ENCODE measurements at regions not wholly inside any gene's neighbourhood (a gene's known extent, or its start where the extent isn't known, plus 50 kb on each side); places are given as distances from the start of the nearest gene placed in this dataset.
"Not testable (repeated sequence)": the region's sequence is repeated elsewhere in the genome, so short reads cannot be mapped to it uniquely, and the experiment has no call there.

GRCh38 chrX:13955975-13956374 lies 73.7 kb downstream of the GEMIN8 start:
- no peak for DNase-seq (ENCODE audit: low read depth in 2 of 2)

- DNase-seq (ENCODE audit: low read depth in 2 of 2), result no peak
Measured at GRCh38 chrX:13955095-13955647, 74.5 kb downstream of the GEMIN8 start.

- no peak for DNase-seq (ENCODE audit: low read depth in 2 of 2)
Measured at GRCh38 chrX:13952581-13952980, 77.1 kb downstream of the GEMIN8 start.

- not testable (repeated sequence) for DNase-seq (ENCODE audit: low read depth in 2 of 2)
Measured at GRCh38 chrX:13946223-13946622, 83.5 kb downstream of the GEMIN8 start.

- not testable (repeated sequence) for DNase-seq (ENCODE audit: low read depth in 2 of 2)
Measured at GRCh38 chrX:13945787-13946186, 83.9 kb downstream of the GEMIN8 start.

DNA sequence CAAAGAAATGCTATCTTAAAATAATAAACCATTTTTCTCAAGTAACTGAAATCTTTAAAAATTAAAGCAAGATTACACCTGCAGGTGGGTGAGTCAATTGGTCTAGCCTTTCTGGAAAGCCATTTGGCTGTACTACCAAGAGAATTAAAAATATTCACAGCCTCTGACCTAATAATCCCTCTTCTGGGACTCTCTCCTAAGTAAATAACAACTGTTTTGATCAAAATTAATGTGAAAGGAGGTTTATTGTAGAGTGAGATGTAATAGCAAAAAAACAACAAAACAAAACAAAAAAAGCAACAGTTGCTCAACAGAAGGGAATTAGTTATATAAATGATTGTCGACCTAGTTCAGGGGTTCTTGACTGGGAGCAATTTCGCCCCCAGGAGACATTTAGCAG lies 89.0 kb downstream of the GEMIN8 start:
- DNase-seq (ENCODE audit: low read depth in 2 of 2), result no peak

DNA sequence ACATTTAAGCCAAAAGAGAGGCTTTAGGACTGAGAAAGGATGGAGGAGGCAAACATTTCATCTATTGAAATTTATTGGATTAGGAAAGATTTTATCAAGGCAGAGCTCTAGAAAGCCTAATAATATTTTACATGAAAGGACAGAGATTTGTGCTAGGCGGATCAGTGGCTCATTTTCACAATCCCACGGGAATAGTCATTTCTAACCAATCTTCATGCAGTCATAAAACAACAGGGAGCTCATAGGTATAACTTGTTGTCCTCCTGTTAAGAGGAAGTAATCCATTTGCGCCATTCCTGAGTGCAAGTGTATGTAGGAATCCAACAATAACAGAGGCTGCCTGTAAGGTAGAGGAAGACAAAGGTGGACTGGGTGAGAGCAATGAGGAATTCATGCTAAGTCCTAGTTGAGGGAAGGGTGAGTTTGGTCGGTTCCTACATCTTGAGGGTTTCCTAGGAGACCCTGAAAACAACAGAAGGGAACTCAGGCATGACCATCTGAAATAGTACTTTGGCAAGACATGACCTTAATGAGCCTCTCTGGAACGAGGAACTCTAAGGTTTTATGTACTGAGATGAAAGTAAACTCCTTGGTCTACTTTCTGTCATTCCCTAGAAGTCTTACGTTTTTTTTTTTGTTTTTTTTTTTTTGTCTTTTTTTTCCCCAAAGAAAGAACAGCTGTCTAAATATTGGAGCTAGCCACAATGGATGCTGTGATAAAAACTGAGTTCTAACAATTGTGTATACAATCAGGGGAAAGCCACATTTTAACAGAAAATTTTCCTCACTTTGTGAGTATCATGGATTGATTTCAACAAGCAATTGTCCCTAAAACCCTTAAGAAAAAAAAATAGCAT lies 89.7 kb downstream of the GEMIN8 start:
- no peak for DNase-seq (ENCODE audit: low read depth in 2 of 2)

GRCh38 chrX:13938829-13939530 lies 90.7 kb downstream of the GEMIN8 start:
- no peak for DNase-seq (ENCODE audit: low read depth in 2 of 2)

GRCh38 chrX:13938051-13938828 lies 91.5 kb downstream of the GEMIN8 start:
- no peak for DNase-seq (ENCODE audit: low read depth in 2 of 2)

GRCh38 chrX:13937370-13938050 lies 92.2 kb downstream of the GEMIN8 start:
- no peak for DNase-seq (ENCODE audit: low read depth in 2 of 2)

DNA sequence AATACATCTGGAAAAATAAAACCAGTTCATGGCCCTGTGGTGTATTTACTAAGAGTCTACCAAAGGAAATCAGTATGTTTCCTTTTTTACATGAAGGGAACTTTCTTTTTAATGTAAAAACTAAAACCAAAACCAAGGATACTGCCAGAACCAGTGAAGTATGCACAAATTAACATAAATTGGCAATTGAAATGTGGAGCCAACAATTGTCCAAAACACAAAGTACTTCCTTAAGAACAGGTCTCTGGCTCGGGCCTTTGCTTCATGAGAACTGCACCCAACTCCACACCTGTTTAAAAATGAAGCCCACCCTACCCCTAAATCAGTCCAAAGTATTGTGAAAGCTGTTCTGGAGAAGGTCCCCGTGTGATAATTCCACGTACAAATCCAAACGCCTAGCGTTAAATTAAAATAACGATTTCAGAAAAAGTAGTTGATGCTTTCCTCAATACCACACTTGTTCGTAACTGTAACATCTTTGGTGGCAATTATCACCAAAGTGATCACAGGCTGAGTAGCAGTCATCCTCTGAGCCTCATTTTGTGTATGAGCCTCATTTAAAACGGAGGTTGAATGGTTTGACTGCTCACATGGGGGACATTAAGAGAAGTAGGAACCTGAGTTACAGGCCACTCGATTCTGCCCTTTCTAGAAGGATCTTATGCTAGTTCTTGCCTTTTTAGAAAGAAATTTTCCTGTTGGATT lies 93.0 kb downstream of the GEMIN8 start:
- DNase-seq (ENCODE audit: low read depth in 2 of 2), result no peak

DNA sequence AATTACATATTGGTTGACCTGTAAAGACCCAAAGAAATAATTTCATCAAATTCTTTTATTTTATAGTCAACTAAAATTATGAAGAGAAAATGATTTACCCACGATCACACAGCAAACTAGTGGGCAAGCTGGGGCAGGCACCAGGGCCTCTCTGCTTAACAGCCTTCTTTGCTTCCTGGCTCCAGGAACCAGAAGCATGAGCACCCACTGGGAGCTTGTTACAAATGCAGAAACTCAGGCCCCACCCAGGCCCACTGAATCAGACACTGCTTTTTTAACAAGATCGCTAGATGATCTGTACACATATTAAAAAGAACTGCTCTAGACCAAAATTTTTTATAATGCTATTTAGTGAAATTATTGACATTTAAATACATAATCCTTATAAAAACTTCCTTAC lies 95.0 kb downstream of the GEMIN8 start:
- no peak for DNase-seq (ENCODE audit: low read depth in 2 of 2)

DNA sequence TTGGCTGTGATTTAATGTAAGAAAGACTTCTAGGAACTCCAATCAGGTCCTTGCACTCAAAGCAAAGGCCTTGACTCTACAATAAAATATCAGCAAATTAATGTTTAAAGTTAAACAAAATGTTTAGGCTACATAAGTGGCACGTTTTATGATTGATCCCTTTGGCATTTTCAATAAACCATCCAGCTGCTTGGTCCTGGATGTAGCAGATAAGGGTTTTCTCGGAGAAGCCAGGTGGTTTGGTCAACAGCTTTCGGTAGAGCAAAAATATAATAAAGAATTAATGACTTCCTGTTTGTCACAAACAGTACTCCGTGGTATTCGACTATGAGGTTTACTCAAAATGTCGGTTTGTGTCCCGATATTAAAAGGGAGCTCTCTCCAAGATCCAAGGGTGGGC lies 95.8 kb downstream of the GEMIN8 start:
- no peak for DNase-seq (ENCODE audit: low read depth in 2 of 2)

GRCh38 chrX:13933352-13933751 lies 96.3 kb downstream of the GEMIN8 start:
- DNase-seq (ENCODE audit: low read depth in 2 of 2), result no peak

DNA sequence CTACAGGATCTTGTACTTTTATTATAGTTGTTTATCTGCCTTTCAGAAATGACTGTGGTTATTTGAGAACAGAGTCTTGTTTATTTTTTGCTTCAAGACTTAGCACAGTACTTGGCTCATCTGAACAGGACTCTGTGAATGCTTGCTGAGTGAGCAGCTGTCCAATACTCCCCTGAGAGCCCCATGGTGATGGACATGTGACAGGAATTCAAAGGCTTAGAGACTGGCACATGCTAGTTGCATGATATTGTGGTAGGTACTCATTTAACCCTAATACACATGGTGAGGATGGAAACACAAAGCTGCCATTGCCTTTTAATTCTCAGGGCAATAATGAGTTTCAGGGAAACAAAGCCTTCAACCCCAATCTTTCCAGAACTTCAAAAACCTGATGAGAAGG lies 97.3 kb downstream of the GEMIN8 start:
- no peak for DNase-seq (ENCODE audit: low read depth in 2 of 2)

- DNase-seq (ENCODE audit: low read depth in 2 of 2), result no peak
Measured at GRCh38 chrX:13927175-13927574, 102.5 kb downstream of the GEMIN8 start.

DNA sequence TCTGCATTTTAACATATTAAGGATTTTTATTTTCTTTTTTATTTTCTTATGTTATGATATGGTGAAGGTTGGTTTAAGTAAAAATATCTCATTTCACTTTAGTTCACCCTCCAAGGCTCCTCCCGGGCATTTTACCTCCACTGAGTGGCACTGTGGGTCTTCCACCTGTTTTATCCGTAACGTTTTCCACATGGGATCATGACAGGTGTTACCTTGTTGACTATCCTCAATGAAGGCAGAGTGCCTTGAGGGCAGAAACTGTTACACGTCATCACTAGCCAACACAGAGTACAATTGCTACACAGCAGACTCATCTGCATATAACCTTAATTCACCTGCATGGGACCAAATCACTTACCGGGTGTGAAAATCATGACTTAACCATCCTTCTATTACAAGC lies 105.8 kb downstream of the GEMIN8 start:
- DNase-seq (ENCODE audit: low read depth in 2 of 2), result no peak

DNA sequence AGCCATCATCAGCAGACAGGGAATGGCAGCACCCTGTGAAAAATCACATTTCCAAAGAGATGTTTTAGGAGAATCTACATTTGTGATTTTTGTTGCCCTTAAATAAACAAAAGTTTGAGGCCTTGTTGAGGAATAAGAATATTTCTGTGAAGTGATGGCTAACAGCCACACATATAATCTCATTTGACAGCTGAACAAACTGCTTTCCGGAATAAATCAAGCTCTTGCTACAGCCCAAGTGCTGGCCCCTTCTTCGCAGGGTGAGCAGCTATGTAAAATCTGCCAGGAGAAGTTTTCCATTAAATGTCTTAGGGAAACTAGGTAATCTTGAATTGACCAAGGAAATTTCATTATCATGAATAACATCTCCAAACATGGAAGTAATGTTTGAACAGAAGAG lies 106.4 kb upstream of the GPM6B start:
- no peak for DNase-seq (ENCODE audit: low read depth in 2 of 2)

GRCh38 chrX:13917507-13917906 lies 100.6 kb upstream of the GPM6B start:
- DNase-seq (ENCODE audit: low read depth in 2 of 2), result no peak

GRCh38 chrX:13911586-13911985 lies 94.7 kb upstream of the GPM6B start:
- no peak for DNase-seq (ENCODE audit: low read depth in 2 of 2)

- DNase-seq (ENCODE audit: low read depth in 2 of 2), result no peak
Measured at GRCh38 chrX:13906093-13906492, 89.2 kb upstream of the GPM6B start.
